Activated effector memory CD4-positive, alpha-beta T cell treated with anti-CD3 and anti-CD28 coated beads, Interleukin-2, amount 50 U/mL, for 16 hours (primary cell): ENCODE measurements at regions not wholly inside any gene's neighbourhood (a gene's known extent, or its start where the extent isn't known, plus 50 kb on each side); places are given as distances from the start of the nearest gene placed in this dataset.

ENCODE experiments used
- DNase-seq: peaks from one replicate; pipeline ENCODE4 v3.0.0-alpha.2; 2020

- no peak for DNase-seq
Observed at GRCh38 chr13:73603646-73604045, 530.6 kb downstream of the KLF12 start.

GRCh38 chr13:73602295-73602694 lies 531.9 kb downstream of the KLF12 start:
- no peak for DNase-seq

GRCh38 chr13:73601708-73602107 lies 532.5 kb downstream of the KLF12 start:
- DNase-seq, result no peak

DNA sequence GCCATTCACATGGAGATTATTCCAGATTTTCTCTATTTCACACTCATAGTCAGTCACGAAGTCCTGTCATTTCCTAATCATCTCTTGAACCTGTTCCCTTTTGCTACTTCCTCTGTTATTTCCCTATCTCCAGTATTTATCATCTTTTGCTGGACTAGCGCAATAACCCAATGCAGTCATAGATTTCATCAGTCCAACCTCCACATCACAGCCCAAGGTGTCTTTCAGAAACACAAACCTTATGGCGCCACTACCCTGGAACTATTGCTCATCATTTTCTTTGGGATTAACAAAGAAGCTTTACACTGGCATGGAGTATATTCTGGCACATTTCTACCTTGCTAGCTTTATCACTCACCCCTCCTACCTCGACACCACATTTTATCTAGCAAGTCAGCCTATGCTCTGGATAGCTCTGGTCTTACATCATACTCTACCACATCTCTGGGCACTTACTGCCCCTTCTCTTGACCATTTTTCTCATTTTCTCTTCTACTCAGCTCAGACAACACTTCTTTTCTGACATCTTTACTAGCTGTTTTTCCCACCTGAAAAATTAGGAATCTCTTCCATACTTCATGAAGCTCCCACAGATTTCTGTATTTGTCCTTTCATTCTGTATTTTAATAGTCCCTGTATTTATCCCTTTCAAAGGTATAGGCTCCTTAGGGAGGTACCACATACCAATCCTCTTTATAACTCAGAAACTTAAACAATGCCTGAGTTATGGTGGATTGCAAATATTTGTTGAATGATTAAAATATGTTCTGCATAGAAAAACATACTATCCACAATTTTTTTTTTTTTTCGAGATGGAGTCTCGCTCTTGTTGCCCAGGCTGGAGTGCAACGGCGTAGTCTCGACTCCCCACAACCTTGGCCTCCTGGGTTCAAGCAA lies 534.7 kb downstream of the KLF12 start:
- no peak for DNase-seq

DNA sequence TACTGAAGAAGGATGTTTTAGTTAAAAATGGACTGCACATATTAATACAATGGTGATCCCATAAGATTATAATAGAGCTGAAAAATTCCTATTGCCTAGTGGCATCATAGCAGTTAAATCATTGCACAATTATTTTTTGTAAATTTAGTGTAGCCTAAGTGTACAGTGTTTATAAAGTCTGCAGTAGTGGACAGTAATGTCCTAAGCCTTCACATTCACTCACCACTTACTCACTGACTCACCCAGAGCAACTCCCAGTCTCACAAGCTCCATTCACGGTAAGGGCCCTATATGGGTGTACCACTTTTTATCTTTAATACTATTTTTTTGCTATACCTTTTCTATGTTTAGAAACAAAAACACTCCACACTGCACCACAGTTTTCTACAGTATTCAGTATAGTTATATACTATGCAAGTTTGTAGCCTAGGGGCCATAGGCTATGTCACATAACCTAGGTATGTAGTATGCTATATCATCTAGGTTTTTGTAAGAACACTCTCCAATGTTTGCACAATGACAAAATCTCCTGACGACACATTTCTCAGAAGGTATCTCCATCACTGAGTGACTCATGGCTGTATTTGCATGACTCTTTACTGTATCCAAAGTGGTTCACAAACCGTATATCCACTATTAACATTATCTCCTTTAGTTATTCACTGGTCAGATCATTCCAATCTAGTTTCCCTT lies 536.0 kb downstream of the KLF12 start:
- no peak for DNase-seq

DNA sequence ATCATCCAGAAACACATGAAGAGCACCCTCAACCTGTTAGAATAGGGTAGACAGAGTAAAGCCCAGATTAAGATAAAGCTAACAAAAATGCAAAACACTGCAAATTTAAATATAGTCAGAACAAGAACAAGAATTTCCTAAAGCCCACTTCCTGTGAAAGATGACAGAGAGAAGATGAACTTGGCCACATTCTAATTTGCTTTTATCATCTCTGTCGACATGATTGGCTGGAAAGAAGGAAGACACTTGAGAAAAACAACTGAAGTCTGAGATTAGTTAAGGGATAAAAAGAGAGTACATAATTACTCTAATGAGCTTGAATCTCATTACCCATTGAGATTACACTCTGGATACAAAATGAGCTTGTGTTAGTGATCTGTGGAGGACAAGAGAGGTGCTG lies 537.6 kb downstream of the KLF5 start:
- no peak for DNase-seq

DNA sequence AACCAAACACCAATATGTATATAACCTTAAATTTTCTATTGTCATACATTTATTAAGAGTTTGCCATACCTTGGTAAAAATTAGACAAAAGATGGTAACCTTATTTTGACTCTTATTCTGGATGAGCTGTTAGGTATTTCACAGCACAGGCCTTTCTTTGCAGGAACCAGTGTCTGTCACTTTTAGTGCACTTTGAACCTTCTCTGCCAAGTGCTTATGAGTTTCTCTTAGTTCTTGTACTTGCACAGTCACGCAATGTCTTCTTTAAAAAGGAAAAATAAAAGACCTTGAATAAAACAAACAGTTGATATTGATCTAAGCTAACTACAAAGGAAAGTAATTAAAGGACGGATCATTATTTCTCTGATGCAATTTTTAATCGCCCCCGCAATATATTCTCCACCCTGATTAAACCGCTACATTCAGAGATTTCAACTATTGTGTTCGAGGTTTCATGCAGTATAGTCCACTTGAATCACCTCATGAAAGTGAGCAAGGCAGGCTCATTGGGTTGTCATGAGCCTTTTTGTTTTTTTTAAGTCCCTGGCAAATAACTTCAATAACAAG lies 534.5 kb downstream of the KLF5 start:
- no peak for DNase-seq

DNA sequence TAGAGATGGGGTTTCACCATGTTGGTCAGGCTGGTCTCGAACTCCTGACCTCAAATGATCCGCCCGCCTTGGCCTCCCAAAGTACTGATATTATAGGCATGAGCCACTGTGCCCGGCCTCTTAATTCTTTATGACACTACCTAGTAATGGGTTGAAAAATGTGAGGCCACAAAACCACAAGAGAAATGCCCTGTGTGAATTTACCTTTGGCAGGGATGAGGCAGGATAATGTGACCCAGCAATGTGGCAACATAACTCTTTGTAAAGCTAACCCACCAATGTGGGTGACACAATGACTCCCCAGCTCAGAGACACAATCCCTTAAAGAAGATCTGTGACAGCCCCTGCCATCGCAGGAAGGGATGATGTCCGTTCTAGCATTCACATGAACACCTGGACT lies 533.1 kb downstream of the KLF5 start:
- no peak for DNase-seq

DNA sequence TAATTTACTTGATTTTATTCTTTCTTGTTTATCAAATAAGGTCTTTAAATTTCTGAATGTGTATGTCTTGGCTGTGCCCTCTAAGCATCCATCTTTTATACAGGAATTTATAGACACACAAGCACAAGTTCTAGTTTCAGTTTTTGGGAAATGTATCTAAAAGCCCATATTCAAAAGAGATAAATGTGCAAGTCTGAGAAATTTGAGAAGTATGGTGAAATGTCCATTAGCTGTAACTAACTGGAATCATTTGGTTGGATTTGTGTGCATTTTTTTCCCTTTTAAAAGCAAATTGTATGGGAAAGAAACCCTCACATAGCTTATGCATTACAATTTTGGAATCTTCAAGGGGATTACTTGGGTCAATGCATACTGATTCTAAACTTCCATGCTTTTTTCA lies 532.0 kb downstream of the KLF5 start:
- DNase-seq, result no peak

GRCh38 chr13:73585236-73585635 lies 526.4 kb downstream of the KLF5 start:
- no peak for DNase-seq

DNA sequence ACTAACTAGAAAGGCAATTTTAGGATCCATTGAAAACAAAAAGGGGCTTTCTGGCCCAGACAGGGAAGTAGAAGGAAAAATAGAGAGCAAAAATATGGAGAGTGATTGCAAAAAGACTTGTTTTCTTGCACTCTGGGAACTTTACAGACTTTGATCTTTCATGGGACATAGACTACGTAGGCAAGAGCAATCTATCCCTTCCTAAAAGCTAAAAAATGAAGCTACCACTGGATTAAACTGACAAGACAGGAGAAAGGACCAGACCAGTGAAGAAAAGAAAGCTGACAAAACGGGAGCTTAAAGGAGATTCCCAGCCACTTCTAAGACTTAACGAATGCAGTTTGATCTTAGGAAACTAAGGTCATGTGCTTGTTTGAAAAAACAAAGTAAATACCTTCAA lies 524.5 kb downstream of the KLF5 start:
- DNase-seq, result no peak

DNA sequence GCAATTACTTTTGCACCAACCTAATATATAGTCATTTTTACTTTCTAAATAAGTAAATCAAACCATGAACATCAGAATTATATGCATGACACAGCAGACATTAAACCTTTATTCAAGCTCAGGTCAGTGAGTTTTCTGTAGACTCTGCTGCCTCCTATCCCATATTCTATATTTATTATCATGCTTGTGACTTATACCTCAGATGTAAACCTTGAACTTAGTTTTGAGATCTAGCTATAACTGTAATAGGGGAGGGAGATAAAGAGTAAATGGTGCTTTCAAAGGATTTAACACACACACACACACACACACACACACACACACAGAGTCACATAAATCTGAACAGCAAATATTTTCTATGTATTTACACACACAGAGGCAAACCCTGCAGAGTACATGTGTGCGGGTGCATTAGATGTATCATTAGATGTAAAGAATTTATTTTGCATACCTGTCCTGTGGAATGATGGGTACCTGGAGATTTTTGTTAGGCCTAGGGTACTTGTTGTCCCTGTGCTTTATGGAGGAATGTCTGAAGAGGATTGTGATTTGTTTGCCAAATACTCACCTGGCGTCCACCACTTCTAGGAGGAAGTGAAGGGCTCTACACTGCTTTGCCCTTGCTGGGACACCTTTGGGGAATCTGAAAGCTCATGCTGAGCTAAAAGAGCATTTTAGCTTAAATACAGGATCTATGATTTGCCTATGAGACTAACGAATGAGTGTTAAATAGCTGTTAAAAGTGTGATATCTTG lies 521.9 kb downstream of the KLF5 start:
- DNase-seq, result no peak

- DNase-seq, result no peak
Observed at GRCh38 chr13:73579574-73580274, 520.9 kb downstream of the KLF5 start.

GRCh38 chr13:73578251-73578875 lies 519.6 kb downstream of the KLF5 start:
- no peak for DNase-seq

DNA sequence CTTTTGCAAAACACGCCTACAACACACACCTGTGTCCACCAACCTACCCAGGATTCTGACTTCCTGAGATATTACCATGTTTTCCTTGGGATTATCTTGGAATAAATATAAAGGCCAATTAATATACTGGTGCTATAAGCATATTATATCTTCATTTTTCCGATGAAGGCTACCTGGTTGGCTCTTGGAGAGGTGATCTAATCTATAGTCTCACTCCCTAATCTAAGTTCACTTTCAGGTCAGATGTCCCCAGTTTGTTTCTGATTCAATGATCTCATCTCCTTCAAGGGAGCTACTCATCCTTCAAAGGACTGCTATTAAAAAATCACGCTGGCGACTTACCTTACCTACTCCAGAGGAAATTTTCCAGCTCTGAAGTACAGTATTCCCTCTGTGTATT lies 517.5 kb downstream of the KLF5 start:
- DNase-seq, result no peak

DNA sequence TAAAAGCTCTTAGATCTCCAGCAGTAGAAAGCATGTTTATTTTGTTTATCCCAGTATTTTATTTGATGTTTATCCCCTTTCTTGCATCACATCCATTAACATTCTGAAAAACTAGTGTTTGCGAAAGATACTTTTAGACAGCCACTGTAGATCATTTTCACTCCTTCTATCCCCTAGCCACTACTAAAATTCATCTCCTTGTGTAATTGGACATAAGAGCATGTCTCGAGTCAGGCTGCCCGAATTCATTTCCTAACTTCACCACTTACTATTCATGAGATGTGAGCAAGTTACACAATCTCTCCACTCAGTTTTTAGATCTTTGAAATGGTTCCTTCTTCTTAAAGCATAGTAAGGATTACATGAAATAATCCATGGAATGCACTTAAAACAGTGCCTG lies 514.0 kb downstream of the KLF5 start:
- no peak for DNase-seq

GRCh38 chr13:73571376-73571775 lies 512.6 kb downstream of the KLF5 start:
- no peak for DNase-seq

GRCh38 chr13:73556902-73557301 lies 498.1 kb downstream of the KLF5 start:
- DNase-seq, result no peak

- DNase-seq, result no peak
Observed at GRCh38 chr13:73556128-73556527, 497.3 kb downstream of the KLF5 start.

- DNase-seq, result no peak
Observed at GRCh38 chr13:73551736-73552135, 492.9 kb downstream of the KLF5 start.

- no peak for DNase-seq
Observed at GRCh38 chr13:73549717-73550116, 490.9 kb downstream of the KLF5 start.

DNA sequence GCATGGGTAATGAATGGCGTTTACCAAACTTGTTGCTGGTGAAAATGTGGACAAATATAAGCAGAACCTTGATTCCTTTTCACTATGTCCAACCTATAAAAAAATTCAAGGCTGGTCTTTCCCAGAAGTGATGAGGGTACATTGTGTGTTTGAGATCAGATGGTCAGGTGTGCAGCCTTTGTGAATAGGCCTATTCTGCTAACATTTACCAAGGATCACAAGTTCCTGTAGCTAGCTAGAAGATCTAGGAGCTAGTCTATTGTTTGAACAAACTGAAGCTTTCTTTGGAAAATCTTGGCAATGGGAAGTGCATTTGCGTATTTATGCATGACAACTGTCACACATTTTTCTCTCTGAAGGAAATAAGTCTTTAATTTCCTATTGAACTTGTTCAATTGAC lies 489.6 kb downstream of the KLF5 start:
- DNase-seq, result no peak
